Nephron progenitor cell (in vitro differentiated cells): ENCODE measurements at regions not wholly inside any gene's neighbourhood (a gene's known extent, or its start where the extent isn't known, plus 50 kb on each side); places are given as distances from the start of the nearest gene placed in this dataset.

ENCODE experiments used
- DNase-seq: peaks from one replicate; pipeline ENCODE4 v3.0.0; 2021
- H3K27ac Mint-ChIP-seq: 2 replicates; pipeline ENCODE4 v1.8.0; 2021; ENCODE audit warnings: mild to moderate bottlenecking, moderate library complexity, mixed read lengths
- H3K27me3 Mint-ChIP-seq: 2 replicates; pipeline ENCODE4 v1.8.0; 2021; ENCODE audit warnings: mild to moderate bottlenecking, low read depth, mixed read lengths; ENCODE audit not compliant: poor library complexity
- H3K36me3 Mint-ChIP-seq: 2 replicates; pipeline ENCODE4 v1.8.0; 2021; ENCODE audit warnings: low read depth, mixed read lengths
- H3K4me1 Mint-ChIP-seq: 2 replicates; pipeline ENCODE4 v1.8.0; 2021; ENCODE audit warnings: mixed read lengths
- H3K4me3 Mint-ChIP-seq: 2 replicates; pipeline ENCODE4 v1.8.0; 2021; ENCODE audit warnings: mild to moderate bottlenecking, moderate library complexity, mixed read lengths
- H3K9me3 Mint-ChIP-seq: 2 replicates; pipeline ENCODE4 v1.8.0; 2021; ENCODE audit warnings: mild to moderate bottlenecking, moderate library complexity, mixed read lengths
- TF ChIP-seq, protein P1 (sequence below): fragments of 200-600 bp; sonication (generic); IDR thresholded peaks from 2 replicates; pipeline ENCODE4 v1.5.0; 2021; ENCODE audit warnings: antibody characterized with exemption

DNA sequence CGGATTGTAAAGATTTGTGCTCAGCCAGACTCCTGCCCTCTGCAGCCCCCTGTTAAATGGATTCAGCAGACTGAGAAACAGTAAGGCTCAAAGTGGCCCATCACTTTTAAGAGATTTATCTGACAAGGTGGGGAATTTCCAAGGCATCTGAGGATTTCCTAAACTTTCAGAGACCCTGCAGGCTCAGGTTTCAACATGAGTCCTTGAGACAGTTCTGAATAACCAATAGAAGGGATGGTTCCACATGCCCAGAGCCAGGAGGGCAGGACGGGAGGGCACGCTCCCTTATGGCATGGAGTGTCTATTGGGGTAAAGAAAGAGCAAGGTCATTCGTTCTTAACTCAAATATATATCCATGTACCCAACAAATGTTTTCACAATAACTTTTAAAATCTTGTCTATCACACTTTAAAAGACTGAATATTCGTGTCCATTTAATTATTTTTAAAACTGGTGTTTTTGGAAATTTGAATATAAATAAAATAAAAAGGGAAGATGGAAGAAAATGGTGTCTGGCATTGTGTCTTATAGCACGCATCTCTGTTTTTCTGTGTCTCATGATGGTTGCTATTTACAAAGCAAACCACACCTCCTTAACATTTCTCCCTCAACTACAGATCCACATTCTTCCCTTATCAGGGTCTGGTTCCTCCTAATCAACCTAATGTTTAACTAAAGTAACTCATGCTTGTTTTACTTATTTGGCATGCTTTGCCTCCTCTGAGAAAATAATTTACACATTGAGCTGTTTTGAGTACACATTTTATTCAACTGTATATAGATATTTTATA is 56.0 kb upstream of the DSG1 start:
- Mint-ChIP-seq H3K4me1 (peaks cover 30% of the 10 kb centered on the region), H3K27me3 (peaks cover 6% of the 10 kb centered on the region), H3K36me3 (no peaks in the 10 kb centered on the region), H3K27ac (peak overlapping the region; percentile 70), H3K9me3 (no peaks in the 10 kb centered on the region), H3K4me3 (peak overlapping the region; percentile 7)
- DNase-seq = peak; percentile 22
- TF ChIP-seq, protein P1, sequence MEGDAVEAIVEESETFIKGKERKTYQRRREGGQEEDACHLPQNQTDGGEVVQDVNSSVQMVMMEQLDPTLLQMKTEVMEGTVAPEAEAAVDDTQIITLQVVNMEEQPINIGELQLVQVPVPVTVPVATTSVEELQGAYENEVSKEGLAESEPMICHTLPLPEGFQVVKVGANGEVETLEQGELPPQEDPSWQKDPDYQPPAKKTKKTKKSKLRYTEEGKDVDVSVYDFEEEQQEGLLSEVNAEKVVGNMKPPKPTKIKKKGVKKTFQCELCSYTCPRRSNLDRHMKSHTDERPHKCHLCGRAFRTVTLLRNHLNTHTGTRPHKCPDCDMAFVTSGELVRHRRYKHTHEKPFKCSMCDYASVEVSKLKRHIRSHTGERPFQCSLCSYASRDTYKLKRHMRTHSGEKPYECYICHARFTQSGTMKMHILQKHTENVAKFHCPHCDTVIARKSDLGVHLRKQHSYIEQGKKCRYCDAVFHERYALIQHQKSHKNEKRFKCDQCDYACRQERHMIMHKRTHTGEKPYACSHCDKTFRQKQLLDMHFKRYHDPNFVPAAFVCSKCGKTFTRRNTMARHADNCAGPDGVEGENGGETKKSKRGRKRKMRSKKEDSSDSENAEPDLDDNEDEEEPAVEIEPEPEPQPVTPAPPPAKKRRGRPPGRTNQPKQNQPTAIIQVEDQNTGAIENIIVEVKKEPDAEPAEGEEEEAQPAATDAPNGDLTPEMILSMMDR = no peak

DNA sequence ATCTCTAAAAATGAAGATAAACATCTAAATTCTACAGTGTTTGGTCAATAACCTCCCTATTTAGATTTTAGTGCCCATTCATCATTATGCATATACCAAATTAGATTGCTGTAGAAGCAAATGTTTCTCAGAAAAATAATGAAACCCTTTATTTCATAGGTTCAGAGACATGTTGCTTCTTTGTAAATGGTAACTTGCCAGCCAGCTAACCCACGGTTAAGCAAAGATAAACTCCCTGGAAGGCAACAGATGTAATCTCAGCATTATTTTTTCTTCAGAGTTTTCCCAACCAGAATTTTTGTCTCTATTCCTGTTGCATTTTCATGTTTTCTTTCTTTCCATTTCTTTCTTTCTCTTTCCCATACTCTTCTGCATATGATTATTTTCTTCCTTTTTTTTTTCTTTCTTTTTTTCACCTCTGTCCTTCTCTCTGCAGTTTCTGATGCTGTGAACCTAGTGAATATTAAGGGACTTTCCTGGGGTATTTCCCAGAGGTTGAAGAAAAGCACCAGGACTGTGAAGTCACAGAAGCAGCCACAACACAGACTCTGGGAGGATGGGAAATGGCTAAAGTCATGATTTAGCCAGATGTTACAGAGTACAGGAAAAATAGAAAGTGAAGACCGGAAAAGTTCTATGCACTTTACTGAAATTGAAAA is 50.0 kb upstream of the DSG1 start:
- no peak for DNase-seq
- no peaks in the 10 kb centered on the region for H3K36me3 Mint-ChIP-seq
- no peak overlapping the region for H3K4me3 Mint-ChIP-seq
- peak overlapping the region; percentile 87 for H3K27ac Mint-ChIP-seq
- H3K4me1 Mint-ChIP-seq = peaks cover 29% of the 10 kb centered on the region
- H3K27me3 Mint-ChIP-seq = no peaks in the 10 kb centered on the region
- no peaks in the 10 kb centered on the region for H3K9me3 Mint-ChIP-seq
- TF ChIP-seq, protein P1 = no peak
